K562 (cell line): ENCODE measurements at regions not wholly inside any gene's neighbourhood (a gene's known extent, or its start where the extent isn't known, plus 50 kb on each side); places are given as distances from the start of the nearest gene placed in this dataset.

Experiments
- HDAC6 ChIP-seq: IDR thresholded peaks from 2 replicates; pipeline ENCODE4 v1.6.1; 2012; ENCODE audit warnings: low read depth, mild to moderate bottlenecking, control low read depth, inconsistent platforms, low read length, moderate library complexity
- NRF1 ChIP-seq, 2 experiments: fragments of 450-650 bp; IDR thresholded peaks in 1 of 2; conservative IDR thresholded peaks in 1 of 2; 2 replicates each; pipeline ENCODE4 v1.6.1; 2014; ENCODE audit warnings: mild to moderate bottlenecking in 2 of 2
- POLR2A ChIP-seq: fragments of 450-650 bp; conservative IDR thresholded peaks from 2 replicates; pipeline ENCODE4 v1.6.1; 2016
- TCF7 ChIP-seq: sonication (generic); IDR thresholded peaks from 2 replicates; pipeline ENCODE4 v1.6.1; 2016; ENCODE audit warnings: antibody characterized with exemption, borderline replicate concordance
- ZNF644 ChIP-seq: fragments of 200-800 bp; sonication (Bioruptor generic); IDR thresholded peaks from 2 replicates; pipeline ENCODE4 v1.6.1; 2016; ENCODE audit warnings: low read depth, missing genetic modification characterization, missing compliant biosample characterization
- ZSCAN29 ChIP-seq: fragments of 450-650 bp; IDR thresholded peaks from 2 replicates; pipeline ENCODE4 v1.6.1; 2017
- TF ChIP-seq, protein P1 (sequence below), 2 experiments: fragments of 450-650 bp in 1 of 2; IDR thresholded peaks; 2 replicates each; pipeline ENCODE4 v1.6.1; 2011 to 2017; ENCODE audit warnings: low read depth in 2 of 2, antibody characterized with exemption in 1 of 2, borderline replicate concordance in 1 of 2, low read length in 1 of 2, mild to moderate bottlenecking in 1 of 2, mixed read lengths in 1 of 2; ENCODE audit not compliant: control insufficient read depth in 1 of 2
- TF ChIP-seq, protein P2 (sequence below), 3 experiments: IDR thresholded peaks in 2 of 3; conservative IDR thresholded peaks in 1 of 3; 2 replicates each; pipeline ENCODE4 v1.5.1; 2011 to 2012; ENCODE audit warnings: low read length in 3 of 3, mild to moderate bottlenecking in 3 of 3, control low read depth in 2 of 3, improper control_type of control experiment in 1 of 3, inconsistent platforms in 1 of 3, low read depth in 1 of 3, mixed read lengths in 1 of 3, moderate library complexity in 1 of 3; ENCODE audit not compliant: insufficient read depth in 2 of 3

DNA sequence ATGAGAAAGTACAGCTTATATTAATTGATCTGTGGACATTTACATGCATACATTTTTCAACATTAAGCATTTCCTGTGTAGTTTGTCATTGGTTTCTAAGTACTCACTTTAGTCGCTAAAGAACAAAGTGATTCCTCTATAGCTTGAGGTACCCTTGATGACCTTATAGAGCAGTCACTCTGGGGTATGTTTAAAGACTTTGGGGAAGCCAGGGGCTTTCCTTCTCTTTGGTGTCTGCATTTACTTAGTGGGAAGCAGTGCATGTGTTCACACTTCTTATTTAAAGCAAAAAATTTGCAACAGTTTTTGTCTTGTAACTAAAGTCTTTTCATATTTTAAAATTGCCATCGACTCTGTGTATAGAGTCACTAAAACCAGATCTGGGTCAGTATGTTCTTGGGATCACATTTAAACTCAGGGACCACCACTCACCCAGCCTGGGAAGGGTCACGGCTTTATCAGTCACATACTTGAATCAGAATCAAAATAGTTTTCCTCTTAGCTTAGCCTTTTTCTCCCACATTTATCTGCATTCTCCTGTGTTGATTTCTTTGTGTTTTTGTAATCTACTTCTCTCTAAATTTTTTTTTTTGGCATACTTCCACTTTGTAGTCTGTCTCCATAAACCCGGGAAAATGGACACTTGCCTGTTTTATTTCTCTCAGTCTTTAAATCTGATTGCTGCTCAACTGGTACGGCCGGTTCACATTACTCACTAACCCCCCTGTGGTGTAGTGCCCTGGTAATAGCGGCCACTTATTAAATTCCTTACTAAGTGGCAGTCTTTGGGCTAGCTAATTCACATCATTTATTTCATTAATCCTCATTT lies 143.9 kb upstream of the FBN2 start:
- TF ChIP-seq, protein P1, sequence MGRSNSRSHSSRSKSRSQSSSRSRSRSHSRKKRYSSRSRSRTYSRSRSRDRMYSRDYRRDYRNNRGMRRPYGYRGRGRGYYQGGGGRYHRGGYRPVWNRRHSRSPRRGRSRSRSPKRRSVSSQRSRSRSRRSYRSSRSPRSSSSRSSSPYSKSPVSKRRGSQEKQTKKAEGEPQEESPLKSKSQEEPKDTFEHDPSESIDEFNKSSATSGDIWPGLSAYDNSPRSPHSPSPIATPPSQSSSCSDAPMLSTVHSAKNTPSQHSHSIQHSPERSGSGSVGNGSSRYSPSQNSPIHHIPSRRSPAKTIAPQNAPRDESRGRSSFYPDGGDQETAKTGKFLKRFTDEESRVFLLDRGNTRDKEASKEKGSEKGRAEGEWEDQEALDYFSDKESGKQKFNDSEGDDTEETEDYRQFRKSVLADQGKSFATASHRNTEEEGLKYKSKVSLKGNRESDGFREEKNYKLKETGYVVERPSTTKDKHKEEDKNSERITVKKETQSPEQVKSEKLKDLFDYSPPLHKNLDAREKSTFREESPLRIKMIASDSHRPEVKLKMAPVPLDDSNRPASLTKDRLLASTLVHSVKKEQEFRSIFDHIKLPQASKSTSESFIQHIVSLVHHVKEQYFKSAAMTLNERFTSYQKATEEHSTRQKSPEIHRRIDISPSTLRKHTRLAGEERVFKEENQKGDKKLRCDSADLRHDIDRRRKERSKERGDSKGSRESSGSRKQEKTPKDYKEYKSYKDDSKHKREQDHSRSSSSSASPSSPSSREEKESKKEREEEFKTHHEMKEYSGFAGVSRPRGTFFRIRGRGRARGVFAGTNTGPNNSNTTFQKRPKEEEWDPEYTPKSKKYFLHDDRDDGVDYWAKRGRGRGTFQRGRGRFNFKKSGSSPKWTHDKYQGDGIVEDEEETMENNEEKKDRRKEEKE (IDR thresholded peaks at IDR 0.05; ENCODE audit: borderline replicate concordance in 1 of 2, control insufficient read depth in 1 of 2, low read depth in 2 of 2, low read length in 1 of 2) = no peak
- TF ChIP-seq, protein P2, sequence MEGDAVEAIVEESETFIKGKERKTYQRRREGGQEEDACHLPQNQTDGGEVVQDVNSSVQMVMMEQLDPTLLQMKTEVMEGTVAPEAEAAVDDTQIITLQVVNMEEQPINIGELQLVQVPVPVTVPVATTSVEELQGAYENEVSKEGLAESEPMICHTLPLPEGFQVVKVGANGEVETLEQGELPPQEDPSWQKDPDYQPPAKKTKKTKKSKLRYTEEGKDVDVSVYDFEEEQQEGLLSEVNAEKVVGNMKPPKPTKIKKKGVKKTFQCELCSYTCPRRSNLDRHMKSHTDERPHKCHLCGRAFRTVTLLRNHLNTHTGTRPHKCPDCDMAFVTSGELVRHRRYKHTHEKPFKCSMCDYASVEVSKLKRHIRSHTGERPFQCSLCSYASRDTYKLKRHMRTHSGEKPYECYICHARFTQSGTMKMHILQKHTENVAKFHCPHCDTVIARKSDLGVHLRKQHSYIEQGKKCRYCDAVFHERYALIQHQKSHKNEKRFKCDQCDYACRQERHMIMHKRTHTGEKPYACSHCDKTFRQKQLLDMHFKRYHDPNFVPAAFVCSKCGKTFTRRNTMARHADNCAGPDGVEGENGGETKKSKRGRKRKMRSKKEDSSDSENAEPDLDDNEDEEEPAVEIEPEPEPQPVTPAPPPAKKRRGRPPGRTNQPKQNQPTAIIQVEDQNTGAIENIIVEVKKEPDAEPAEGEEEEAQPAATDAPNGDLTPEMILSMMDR (IDR thresholded peaks at IDR 0.05 in 2 of 3, conservative IDR thresholded peaks at IDR 0.05 in 1 of 3; ENCODE audit: insufficient read depth in 2 of 3, low read depth in 1 of 3, low read length in 3 of 3) = no peak
- TF ChIP-seq NRF1 (conservative IDR thresholded peaks at IDR 0.05 in 1 of 2, IDR thresholded peaks at IDR 0.05 in 1 of 2) (no peak), ZSCAN29 (no peak), POLR2A (no peak), TCF7 (no peak), ZNF644 (tag) (no peak), HDAC6 (no peak)
